ENCODE measurements at regions not wholly inside any gene's neighbourhood (a gene's known extent, or its start where the extent isn't known, plus 50 kb on each side); places are given as distances from the start of the nearest gene placed in this dataset.
A peak's percentile ranks its signal among the peaks of the same experiment; 100 is the strongest.
"Not testable (repeated sequence)": the region's sequence is repeated elsewhere in the genome, so short reads cannot be mapped to it uniquely, and the experiment has no call there.

DNA sequence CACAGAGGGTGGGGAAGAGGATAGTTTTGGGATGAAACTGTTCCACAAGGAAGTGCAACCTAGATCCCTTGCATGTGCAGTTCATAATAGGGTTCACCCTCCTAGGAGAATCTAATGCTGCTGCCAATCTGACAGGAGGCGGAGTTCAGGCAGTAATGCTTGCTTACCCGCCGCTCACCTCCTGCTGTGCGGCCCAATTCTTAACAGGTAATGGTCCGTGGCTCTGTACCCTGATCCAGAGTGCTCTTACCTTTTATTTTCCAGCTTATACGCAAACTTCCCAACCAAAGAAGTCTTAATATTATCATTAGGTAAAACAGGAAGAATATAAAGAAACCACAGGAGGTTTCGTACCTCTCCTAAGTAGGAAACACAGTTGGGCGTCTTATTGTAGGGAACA, 82.7 kb upstream of the CD302 start:
- DNase-seq = no peak

DNA sequence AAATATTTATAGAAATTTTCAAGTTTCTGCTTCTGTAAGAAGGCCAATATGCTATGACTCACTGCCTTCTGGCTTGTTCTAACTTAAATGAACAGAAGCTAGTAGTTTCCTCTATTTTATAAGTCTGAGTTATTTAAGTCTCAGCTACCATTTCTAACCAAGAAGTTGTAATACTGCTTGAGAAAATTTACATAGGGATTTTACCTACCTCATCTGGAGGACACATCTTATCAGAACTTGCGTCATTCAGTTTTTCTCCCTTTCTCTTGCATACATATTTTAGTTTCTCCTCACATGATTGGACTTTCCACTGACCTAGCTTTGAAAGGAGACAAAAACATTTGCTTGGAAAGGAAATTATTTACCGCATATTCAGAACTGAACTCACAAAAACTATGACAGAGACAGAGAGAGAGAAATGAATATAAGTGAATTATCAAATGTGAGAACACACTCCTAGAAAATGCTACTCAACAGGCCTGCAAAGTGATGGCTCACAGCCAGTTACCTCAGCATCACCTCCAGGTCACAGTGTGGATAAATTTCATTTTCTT, 81.1 kb upstream of the CD302 start:
- no peak for DNase-seq

DNA sequence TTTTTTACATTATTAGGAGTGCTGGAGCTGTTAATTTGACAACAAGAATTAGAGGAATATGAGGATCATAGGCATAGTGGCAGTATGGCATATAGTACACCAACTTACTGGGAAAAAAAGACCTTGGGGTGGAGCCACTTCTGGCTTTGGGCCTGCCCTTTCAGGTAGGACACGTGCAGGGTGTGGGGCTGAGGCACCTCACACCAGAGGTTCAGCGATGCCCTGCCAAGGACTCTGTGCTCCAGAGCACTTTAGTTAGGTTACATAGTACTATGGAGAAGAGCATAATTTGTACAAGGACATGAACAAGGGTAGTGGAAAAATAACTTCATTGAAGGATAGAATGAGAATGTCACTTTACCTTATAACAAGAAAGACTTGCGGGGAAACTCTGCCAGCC, 77.1 kb upstream of the CD302 start:
- no peak for DNase-seq

DNA sequence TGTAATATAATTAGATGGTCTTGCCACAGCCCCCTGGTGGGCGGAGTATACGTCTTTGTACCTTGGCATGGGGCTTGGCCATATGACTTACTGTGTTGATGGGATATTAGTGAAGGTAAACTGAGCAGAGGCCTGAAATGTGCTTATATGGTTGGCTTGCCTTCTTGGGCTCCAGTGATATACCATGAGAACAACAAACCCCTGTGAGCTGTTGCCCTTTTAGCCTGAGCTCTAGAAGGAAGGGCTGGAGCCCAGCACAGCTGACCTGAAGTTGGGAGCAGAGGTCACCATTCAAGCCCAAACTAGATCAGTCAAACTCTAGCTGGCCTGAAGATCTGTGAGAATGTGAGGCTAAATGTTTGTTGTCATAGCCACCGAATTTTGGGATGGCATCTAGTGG, 75.2 kb upstream of the CD302 start:
- no peak for DNase-seq

DNA sequence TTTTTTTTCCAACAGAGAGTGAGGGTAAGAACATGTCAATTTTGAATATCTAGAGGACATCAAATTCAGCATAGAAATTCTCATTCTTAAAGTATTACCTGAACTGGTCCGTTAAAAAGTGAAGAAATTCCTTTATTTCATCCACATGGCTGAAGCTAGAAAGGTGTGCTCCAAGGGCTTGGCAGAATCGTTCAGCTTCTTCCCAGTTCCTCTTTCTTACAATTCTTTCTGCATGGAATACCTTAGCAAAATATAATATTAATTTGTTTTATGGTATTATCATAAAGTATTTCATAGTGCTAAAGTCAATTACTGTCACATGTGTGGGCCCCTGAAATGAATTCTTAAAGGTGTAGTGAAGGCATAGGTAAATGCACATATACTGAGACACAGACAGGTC, 74.3 kb upstream of the CD302 start:
- no peak for DNase-seq

DNA sequence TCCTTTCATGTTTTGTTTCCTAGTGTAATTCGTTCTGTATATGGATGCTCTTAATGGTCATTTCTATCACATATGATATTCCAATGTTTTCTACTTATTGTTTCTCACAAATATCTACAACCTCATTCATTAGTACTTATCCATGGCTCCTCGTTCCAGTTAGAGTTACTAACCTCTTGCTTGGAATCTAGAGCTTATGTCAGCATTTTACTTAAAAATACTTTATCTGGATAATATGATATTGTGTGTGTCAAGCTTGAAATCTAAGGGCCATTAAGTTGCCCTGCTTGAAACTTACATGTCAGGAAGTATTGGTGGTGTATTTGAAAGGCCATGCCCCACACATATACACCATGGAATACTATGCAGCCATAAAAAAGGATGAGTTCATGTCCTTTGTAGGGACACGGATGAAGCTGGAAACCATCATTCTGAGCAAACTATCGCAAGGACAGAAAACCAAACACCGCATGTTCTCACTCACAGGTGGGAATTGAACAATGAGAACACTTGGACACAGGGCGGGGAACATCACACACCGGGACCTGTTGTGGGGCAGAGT, 70.7 kb upstream of the CD302 start:
- not testable (repeated sequence) for DNase-seq

DNA sequence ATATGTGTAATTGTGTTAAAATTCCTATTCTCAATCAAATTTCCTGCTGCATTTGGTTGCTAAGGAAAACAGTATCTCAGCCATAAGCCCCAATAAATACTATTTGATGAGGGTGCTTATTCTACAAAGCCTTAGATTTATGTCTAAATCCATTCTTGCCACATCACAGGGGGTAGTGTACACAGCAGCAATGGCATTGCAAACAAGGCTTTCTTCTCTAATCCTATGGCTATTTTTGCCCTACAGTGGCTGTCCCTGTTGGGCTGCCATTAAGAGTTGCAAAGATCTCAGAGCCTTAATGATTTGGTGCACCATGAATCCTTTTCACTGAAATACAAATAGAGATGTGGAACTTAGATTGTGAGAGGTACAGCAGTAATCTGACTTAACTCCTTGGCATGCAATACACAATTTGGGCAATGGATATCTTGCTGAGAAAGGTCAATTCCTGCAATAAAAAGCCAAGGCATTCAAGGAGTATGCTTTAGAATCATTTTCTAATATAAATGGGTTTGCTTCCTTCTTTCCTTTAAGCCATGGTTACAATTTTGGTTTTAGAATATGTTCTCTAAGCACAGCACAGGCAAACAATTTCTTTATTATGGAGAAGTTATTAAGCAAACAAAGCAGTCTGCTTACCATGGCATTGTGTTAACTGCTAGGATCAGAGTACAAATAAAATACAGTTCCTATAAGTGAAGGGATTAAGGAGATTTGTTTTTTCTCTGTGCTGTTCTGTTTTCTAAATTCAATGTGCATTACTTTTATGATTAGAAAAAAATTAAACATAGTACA, 69.8 kb upstream of the CD302 start:
- DNase-seq = peak; percentile 74

DNA sequence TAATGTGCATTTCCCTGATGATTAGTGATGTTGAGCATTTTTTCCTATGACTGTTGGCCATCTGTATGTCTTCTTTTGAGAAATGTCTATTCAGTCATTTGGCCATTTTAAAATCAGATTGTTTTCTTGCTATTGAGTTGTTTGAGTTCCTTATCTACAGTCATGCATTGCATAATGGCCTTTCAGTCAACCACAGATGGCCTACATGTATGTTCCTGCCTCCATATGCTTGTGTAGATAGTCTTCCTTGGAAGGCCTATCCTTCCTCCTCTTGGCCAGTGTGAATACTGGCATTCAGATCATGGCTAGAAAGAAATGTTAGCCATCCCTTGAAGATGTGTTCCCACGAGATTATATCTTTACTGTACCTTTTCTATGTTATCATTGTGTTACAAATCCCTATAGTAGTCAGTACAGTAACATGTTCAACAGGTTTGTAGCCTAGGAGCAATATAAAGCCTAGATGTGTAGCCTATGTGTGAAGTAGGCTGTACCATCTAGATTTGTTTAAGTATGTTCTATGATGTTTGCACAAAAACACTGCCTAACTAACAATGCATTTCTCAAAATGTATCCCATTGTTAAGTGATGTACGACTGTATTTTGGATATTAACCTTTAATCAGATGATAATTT, 65.6 kb upstream of the CD302 start:
- no peak for DNase-seq

DNA sequence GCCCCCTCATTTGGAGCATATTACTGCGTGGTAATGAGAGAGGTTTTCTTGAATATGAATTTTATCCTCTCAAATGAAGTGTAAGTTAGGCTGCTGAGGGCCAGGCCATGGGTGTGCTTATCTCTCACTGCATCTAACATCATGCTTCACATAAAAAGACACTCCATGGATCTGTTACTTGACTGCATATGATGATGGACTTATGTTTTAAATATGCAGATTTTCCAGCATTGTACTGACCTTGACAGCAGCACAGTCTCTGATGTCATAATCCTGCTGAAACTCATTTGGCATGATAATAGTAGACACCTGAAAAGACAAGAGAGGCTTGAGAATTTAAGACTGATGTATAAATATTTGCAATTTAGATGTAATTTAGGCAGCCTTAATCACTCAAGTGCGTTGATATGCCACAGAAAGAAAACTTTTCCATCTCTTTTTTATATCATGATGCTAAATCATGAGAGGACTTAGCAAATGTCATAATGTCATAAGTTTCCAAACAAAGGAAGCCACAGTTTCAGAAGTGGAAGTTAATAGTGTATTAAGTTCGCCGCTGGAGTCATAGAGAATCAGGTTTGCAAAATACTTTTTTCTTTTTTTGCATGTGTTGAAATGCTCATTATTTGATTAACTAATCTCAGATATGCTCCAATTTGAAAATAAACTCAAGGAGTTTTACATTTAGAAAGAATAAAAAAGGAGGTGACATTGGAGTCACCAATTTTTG, 62.7 kb upstream of the CD302 start:
- no peak for DNase-seq

DNA sequence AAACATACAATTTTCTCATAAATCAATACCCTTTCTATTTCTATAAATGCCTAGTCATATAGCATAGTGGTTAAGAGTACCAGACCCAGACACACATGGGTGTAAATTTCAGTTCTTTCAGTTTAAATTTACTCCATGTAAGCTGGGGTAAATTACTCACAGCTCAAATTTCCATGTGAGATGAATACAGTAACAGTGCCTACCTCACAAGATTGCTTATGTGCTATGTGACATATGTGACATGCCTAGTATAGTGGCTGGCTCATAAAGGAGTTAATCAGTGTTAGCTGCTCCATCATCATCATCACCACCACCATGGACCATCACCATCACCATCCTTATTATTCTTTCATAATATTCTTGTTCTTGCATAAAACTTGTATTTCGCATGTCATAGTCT, 61.6 kb upstream of the CD302 start:
- no peak for DNase-seq

DNA sequence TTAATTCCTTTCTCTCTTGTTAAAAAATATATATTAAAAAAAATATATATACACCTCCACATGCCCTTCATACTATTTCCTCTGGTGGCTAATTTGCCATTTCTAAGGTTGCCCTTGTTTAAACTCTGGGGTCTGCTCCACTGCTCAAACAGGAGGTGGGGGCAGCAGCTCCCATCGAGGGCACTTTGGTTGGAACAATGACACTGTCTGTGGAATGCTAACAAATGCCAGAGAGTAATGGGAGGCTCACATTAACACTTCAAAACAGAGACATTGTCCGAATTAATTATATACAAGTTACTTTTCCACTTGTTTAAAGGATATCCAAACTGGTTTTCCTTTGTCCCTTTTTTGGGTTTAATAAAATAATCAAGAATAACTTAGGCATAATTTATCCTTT, 58.8 kb upstream of the CD302 start:
- no peak for DNase-seq

DNA sequence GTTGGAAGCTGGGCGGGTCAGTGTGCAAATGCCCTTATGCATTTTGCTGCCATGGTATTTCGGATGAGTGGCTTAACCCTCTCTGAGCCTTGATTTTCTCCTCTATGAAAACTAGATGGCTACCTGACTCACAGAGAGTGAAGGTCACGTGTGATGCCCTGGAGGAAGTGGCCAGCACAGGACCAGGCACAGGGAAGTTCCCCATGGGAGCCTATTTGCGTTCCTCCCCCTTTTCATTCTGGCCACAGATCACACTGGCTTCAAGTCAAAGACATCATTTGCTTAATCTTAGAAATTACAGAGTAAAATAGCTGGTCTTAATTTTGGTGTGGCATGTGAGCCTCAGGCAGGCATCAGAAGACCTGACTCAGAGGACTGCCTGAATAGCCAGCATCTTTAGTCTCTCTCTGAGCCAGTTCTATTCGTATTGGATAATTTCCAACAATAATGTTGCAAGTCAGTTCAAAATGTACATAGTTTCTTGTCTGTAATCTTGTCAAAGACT, 57.6 kb upstream of the CD302 start:
- DNase-seq = no peak

DNA sequence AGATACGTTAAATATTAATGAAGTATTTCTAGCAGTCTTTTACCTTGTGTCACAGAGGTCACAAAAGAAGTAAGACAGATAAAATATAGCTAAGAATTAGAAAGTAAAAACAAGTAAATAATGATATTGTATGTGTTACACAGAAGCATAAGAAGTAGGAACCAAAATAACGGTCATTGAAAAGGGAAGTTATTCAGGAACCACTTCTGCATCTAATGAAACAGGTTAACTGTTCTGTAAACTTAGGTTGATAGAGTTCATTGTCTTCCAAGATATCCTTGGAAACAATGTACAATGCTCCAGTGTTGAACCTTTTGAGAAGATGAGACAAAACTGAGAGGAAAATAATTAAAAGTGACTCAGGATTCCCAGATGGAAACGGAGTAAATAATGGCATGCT, 57.1 kb upstream of the CD302 start:
- DNase-seq = no peak

DNA sequence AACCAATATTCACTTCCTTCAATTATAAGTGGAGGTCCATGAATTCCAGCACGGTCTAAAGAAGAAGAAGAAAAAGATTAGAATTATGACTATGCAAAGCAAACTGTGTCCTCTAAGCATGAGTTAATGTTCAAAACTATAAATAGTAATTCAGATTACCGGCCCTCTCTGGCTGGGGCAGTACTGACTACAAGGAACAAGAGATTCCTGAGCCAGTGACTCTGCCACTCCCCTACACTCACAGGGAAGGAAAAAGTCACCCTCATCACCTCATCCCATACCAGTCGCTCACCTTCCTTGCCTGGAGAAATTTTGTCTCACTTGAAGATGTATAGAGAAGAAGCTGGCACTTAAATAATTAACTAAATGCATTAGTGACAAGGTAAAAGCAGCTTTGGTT, 56.5 kb upstream of the CD302 start:
- DNase-seq = no peak

DNA sequence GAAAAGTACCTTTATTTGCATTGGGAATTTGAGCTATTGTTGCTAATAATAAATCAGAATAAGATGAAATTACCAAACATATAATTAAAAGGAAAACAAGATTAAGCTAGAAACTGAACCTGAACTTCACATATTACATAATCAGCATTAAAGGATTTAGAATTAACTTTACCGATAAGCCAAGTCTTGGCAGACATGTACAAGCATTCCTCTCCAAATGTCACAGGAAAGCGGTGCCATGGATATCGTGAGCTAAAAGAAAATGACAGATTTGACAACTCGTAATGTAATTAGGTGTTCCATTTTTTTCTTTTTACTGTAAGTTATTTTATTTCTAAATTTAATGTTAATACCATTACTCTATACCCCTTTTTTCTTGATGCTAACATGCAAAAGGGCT, 55.1 kb upstream of the CD302 start:
- no peak for DNase-seq

DNA sequence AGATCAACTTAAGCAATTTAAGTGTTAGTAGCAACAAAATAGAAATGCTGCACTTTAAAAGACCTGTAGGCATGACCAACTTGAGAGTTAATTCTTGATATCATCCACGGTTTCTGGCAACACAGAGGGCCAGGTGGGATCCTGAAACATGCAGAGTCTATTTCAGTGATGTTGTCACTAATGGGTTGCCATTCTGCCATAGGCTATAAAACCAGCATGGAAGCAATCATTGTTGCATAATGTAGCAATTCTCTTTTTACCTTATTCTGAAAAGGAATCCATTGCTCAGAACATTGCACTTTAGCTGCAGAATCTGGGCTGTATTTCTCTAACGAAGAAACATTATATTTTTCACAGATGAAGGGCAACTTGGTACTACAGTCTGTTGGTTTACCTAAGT, 53.9 kb upstream of the CD302 start:
- peak; percentile 9 for DNase-seq

DNA sequence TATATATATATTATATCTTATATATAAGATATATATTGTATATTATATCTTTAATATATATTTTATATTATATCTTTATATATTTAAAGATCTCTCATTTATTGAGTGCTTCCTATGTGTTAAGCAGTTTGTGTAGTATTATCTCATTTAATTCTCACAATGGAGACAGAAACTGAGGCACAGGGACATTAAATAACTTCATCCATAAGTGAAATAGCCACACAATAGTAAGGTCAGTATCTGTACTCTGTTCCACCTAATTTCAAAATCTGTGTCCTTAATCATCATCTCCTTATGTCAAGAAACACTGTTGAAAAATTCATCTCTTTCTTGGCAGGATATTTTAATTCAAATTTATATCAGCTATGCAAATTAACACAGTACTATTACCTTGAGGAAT, 52.8 kb upstream of the CD302 start:
- no peak for DNase-seq

DNA sequence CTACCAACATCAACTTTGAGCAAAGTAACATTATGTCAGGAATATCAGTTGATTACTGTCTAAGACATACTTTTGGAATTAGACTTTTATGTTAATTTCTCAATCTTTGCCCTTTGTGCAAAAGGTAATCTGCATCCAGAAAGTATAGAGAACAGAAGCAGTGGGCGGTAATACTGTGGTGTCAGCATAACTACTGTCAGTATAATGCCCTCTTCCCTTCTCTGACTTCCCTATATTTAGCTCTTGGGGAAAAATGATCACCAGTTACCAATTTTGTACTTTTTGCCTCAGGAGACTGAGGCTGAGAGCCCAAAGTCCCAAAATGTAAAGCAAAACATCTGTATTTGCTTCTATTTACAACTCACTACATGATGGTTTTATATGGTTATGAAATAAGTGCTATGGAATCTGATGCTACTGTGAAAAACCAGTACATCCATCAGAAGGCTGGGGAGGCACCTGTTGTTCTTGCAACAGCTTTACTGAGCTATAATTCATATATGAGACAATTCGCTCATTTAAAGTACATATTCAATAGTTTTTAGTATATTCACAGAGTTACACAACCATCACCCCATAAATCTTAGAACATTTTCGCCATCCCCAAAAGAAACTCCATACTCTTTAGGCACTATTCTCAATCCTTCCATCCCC, 51.3 kb upstream of the CD302 start:
- DNase-seq = no peak

Data from NCI-H2081 treated with DMSO at 0.1 percent for 48 hours (cell line).